NCI-H146 treated with DMSO at 0.1 percent for 48 hours (cell line): ENCODE measurements at regions not wholly inside any gene's neighbourhood (a gene's known extent, or its start where the extent isn't known, plus 50 kb on each side); places are given as distances from the start of the nearest gene placed in this dataset.
"Not testable (repeated sequence)": the region's sequence is repeated elsewhere in the genome, so short reads cannot be mapped to it uniquely, and the experiment has no call there.

Experiments
- DNase-seq: peaks from one replicate; lab custom pipeline; 2025; ENCODE audit not compliant: unreplicated experiment; lab: John Stamatoyannopoulos, UW

DNA sequence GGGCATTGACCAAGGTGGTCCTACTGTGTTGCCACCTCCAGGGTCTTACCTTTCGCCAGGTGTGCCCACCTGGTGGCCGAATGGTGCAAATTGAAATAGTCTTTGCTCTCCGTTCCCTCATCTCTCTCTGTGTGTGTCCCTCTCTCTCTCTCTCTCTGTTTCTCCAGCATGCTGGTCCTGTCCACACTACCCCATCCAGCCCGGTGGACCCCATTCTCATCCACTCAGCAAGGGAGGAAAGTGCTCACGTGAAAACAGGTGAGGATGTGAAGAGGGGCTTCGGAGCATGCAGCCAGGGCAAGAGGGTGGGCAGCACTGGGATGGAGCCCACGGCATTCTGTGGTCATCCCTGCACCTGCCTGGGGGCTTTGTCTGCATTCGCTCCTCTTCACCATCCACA, 150.1 kb downstream of the CRLF2 start:
- DNase-seq, result no peak

DNA sequence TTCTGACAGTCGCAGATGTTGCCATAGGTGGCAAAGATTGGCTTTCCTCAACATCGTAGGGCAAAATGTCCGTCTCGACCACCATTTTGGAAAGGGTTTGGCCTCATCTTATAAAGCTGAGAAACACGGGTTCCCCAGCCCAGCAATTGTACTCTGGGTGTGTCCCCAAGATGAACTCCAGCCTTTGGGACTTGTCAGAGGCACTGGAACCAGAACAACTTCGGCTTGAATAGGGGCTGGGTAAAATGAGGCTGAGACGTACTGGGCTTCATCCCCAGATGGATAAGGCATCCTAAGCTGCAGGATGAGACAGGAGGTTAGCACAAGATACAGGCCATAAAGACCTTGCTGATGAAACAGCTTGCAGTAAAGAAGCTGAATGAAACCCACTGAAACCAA, 151.9 kb downstream of the CRLF2 start:
- no peak for DNase-seq

- DNase-seq, result no peak
Measured at GRCh38 chrX:1059576-1060561, 152.6 kb downstream of the CRLF2 start.

DNA sequence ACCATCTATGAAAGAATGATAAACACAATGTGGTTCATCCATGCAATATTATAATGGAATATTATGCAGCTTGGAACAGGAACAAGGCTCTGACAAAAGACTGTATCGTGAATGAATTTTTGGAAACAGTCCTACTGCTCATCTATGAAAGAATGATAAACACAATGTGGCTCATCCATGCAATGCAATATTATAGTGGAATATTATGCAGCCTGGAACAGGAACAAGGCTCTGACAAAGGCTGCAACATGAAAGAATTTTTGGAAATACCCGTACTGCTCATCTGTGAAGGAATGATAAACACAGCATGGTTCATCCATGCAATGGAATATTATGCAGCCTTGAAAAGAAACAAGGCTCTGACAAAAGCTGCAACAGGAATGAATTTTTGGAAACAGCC, 158.8 kb downstream of the CRLF2 start:
- DNase-seq, result not testable (repeated sequence)

DNA sequence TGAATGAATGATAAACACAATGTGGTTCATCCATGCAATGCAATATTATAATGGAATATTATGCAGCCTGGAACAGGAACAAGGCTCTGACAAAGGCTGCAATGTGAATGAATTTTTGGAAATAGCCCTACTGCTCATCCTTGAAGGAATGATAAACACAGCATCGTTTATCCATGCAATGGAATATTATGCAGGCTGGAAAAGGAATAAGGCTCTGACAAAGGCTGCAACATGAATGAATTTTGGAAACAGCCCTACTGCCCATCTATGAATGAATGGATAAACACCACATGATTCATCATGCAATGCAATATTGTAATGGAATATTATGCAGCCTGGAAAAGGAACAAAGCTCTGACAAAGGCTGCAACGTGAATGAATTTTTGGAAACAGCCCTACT, 159.4 kb downstream of the CRLF2 start:
- DNase-seq, result no peak

DNA sequence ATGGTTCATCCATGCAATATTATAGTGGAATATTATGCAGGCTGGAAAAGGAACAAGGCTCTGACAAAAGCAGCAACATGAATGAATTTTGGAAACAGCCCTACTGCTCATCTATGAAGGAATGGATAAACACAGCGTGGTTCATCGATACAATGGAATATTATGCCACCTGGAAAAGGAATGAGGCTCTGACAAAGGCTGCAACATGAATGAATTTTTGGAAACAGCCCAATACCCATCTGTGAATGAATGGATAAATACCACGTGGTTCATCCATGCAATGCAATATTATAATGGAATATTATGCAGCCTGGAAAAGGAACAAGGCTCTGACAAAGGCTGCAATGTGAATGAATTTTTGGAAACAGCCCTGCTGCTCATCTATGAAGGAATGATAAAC, 160.4 kb downstream of the CRLF2 start:
- DNase-seq, result no peak

- DNase-seq, result no peak
Measured at GRCh38 chrX:1051421-1051820, 161.0 kb downstream of the CRLF2 start.

GRCh38 chrX:1045680-1046314, 166.7 kb downstream of the CRLF2 start:
- no peak for DNase-seq

DNA sequence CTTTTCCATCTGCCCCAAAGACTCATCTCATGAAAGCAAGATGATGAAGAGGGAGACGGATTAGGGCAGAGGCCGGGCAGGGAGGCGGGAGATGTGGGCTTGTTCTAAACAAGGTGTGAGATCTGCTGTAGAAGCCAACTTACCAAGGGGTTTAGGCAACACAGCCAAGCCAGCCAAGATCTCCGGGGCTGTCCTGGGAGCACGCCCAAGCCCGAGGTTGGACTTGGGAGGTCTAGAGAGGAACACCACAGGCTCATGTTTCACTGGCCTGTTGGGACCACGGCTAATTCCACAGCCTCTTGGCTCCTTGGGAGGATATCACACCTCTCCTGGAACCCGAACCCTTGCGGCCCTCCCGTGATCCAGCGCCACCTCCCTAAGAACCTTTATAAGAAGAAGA, 171.4 kb downstream of the CRLF2 start:
- DNase-seq, result no peak

- DNase-seq, result not testable (repeated sequence)
Measured at GRCh38 chrX:1035931-1036330, 176.5 kb downstream of the CRLF2 start.

GRCh38 chrX:1035206-1035605, 177.2 kb downstream of the CRLF2 start:
- no peak for DNase-seq

GRCh38 chrX:1034717-1035116, 177.7 kb downstream of the CRLF2 start:
- DNase-seq, result no peak

DNA sequence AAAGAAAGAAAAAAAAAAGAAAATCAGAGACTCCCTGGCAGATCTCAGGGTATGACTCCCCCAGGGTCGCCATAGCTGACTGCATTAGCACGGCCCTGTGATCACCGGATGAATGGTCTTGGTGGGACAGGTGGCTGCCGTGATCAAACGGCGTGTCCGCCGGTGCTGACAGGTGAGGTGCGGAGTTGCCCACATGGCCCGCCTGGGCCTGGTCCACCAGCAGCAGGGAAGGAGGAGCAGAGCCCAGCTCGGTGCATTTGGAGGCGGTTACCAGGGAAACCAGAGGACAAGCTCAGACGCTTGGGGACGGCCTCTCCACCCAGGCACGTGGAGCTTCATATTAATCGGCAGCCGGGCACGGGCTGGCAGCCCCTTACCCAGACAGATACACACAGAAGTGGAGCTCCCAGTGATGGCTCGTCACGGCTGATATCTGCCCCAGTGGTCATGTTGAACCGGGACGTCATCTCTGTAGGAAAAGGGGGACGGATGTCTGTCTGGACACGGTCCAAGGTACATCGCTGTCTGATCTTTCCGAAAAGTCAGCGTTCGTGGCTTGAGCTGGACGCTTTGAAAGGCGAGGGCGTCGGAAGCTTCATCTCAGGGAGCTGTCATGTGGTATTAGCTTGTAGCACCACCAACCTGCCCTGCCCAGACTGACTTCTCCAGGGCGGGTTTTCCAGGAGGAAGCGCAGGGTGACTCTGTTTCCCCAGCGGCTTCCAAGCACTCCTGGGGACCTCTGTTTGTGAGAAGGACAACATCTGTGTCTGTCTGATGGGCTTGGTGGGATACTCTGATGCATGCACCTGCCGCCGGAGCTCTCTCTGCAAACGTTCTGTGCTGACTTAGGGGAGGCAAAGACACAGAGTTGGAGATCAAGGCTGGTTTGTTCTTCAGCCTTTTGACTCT, 180.7 kb downstream of the CRLF2 start:
- DNase-seq, result no peak

- DNase-seq, result no peak
Measured at GRCh38 chrX:1029494-1029893, 183.0 kb downstream of the CRLF2 start.

GRCh38 chrX:1027680-1028079, 184.8 kb downstream of the CRLF2 start:
- no peak for DNase-seq

- DNase-seq, result no peak
Measured at GRCh38 chrX:1027133-1027532, 185.3 kb downstream of the CRLF2 start.

GRCh38 chrX:1026263-1027015, 186.0 kb downstream of the CRLF2 start:
- no peak for DNase-seq

DNA sequence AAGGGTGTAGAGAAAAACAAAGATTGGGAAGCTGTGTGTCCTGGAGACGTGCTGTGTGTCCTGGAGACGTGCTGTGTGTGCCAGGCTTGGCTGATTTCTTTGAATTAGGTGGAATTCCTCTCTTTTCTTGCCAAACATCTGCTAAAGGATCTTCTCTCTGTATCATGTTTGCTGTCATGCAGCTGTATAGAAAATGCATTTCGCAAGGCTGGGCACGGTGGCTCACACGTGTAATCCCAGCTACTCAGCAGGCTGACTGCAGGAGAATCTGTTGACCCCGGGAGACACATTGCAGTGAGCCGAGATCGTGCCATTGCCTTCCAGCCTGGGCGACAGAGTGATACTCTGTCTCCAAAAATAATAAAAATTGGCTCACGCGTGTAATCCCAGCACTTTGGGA, 187.0 kb downstream of the CRLF2 start:
- DNase-seq, result no peak

- DNase-seq, result no peak
Measured at GRCh38 chrX:1023676-1024075, 188.8 kb downstream of the CRLF2 start.

DNA sequence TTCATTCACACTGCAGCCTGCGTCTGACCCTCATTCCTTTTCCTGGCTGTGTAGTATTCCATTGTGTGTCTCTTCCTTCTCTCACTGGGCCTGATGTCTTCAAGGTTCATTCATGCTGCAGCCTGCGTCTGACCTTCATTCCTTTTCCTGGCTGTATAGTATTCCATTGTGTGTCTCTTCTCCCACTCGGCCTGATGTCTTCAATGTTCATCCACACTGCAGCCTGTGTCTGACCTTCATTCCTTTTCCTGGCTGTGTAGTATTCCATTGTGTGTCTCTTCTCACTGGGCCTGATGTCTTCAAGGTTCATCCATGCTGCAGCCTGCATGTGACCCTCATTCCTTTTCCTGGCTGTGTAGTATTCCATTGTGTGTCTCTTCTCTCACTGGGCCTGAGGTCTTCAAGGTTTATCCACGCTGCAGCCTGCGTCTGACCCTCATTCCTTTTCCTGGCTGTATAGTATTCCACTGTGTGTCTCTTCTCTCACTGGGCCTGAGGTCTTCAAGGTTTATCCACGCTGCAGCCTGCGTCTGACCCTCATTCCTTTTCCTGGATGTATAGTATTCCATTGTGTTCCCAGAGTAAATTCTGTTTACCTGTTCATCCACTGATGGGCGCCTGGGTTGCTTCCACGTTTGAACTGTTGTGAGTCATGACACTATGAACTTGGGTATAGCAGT, 191.0 kb downstream of the CRLF2 start:
- not testable (repeated sequence) for DNase-seq
